ENCODE measurements at regions not wholly inside any gene's neighbourhood (a gene's known extent, or its start where the extent isn't known, plus 50 kb on each side); places are given as distances from the start of the nearest gene placed in this dataset.

GRCh38 chr9:36768677-36769076 is 196.0 kb downstream of the MELK start:
- TF ChIP-seq CTCF (IDR thresholded peaks at IDR 0.05; ENCODE audit: low read length) (no peak), EZH2 (IDR thresholded peaks at IDR 0.05; ENCODE audit: borderline replicate concordance, low read length) (no peak)

Data from OCI-LY1 (cell line).